Kidney capillary endothelial cell (primary cell): ENCODE measurements at regions not wholly inside any gene's neighbourhood (a gene's known extent, or its start where the extent isn't known, plus 50 kb on each side); places are given as distances from the start of the nearest gene placed in this dataset.
"Not testable (repeated sequence)": the region's sequence is repeated elsewhere in the genome, so short reads cannot be mapped to it uniquely, and the experiment has no call there.

Experiments used
- DNase-seq: peaks from one replicate; pipeline ENCODE4 v3.0.0-alpha.2; 2018; ENCODE audit warnings: low spot score

- DNase-seq, result no peak
Observed at GRCh38 chr10:8173243-8173865, 118.9 kb downstream of the GATA3 start.

GRCh38 chr10:8173866-8174243, 119.4 kb downstream of the GATA3 start:
- no peak for DNase-seq

- DNase-seq, result no peak
Observed at GRCh38 chr10:8174762-8175161, 120.3 kb downstream of the GATA3 start.

GRCh38 chr10:8177526-8177925, 123.0 kb downstream of the GATA3 start:
- DNase-seq, result not testable (repeated sequence)

- DNase-seq, result not testable (repeated sequence)
Observed at GRCh38 chr10:8179773-8180172, 125.3 kb downstream of the GATA3 start.

GRCh38 chr10:8180360-8181109, 126.0 kb downstream of the GATA3 start:
- no peak for DNase-seq

GRCh38 chr10:8181496-8182157, 127.1 kb downstream of the GATA3 start:
- DNase-seq, result no peak

- DNase-seq, result no peak
Observed at GRCh38 chr10:8182806-8183205, 128.3 kb downstream of the GATA3 start.

- no peak for DNase-seq
Observed at GRCh38 chr10:8183241-8183704, 128.8 kb downstream of the GATA3 start.

- DNase-seq, result no peak
Observed at GRCh38 chr10:8187171-8187666, 132.7 kb downstream of the GATA3 start.

GRCh38 chr10:8189458-8189857, 135.0 kb downstream of the GATA3 start:
- no peak for DNase-seq

GRCh38 chr10:8192301-8192700, 137.8 kb downstream of the GATA3 start:
- no peak for DNase-seq

GRCh38 chr10:8193546-8193945, 139.1 kb downstream of the GATA3 start:
- DNase-seq, result no peak

- DNase-seq, result no peak
Observed at GRCh38 chr10:8194050-8194449, 139.6 kb downstream of the GATA3 start.

GRCh38 chr10:8206882-8207281, 152.4 kb downstream of the GATA3 start:
- DNase-seq, result no peak

GRCh38 chr10:8211631-8212030, 157.1 kb downstream of the GATA3 start:
- no peak for DNase-seq

GRCh38 chr10:8213735-8214134, 159.2 kb downstream of the GATA3 start:
- DNase-seq, result no peak

GRCh38 chr10:8214587-8214986, 160.1 kb downstream of the GATA3 start:
- DNase-seq, result no peak

GRCh38 chr10:8216893-8217292, 162.4 kb downstream of the GATA3 start:
- DNase-seq, result no peak

GRCh38 chr10:8221451-8221850, 167.0 kb downstream of the GATA3 start:
- no peak for DNase-seq

- DNase-seq, result no peak
Observed at GRCh38 chr10:8224591-8224990, 170.1 kb downstream of the GATA3 start.

GRCh38 chr10:8225187-8225586, 170.7 kb downstream of the GATA3 start:
- DNase-seq, result no peak

GRCh38 chr10:8227246-8227645, 172.8 kb downstream of the GATA3 start:
- DNase-seq, result no peak
